ENCODE measurements at regions not wholly inside any gene's neighbourhood (a gene's known extent, or its start where the extent isn't known, plus 50 kb on each side); places are given as distances from the start of the nearest gene placed in this dataset.

- no peak overlapping the region for H2BK120ac ChIP-seq (replicated peaks; ENCODE audit: low read depth, low read length)
- no peaks in the 10 kb centered on the region for H3K79me1 ChIP-seq (ENCODE audit: low read depth, low read length)
- no peaks in the 10 kb centered on the region; a peak in 1 of 7 replicates for H3K4me1 ChIP-seq (replicated peaks in 1 of 4; ENCODE audit: control insufficient read depth in 3 of 4, insufficient read depth in 4 of 4, low read length in 3 of 4)
- H2BK20ac ChIP-seq (ENCODE audit: low read length) = 0 out of 2 replicates have a peak overlapping the region, but pooled peaks have one; percentile 13
- no peak overlapping the region for H3K4ac ChIP-seq (replicated peaks; ENCODE audit: insufficient read length, low read depth, low read length)
- H3K14ac ChIP-seq (ENCODE audit: insufficient read length) = no peak overlapping the region
- no peak overlapping the region for H3K4me2 ChIP-seq (ENCODE audit: insufficient read depth in 1 of 2, low read depth in 2 of 2, low read length in 2 of 2)
- H2BK12ac ChIP-seq (ENCODE audit: low read depth, low read length) = no peak overlapping the region
- no peak overlapping the region for H2AK5ac ChIP-seq (ENCODE audit: low read depth, low read length)
- 96% methylated on average over 2 of the region's 2 CpGs; no CpG with 5 or more reads in 1 of the 2 experiments for WGBS, 2 experiments (ENCODE audit: extremely low coverage in 1 of 2, insufficient coverage in 1 of 2, insufficient read length in 1 of 2, insufficient replicate concordance in 2 of 2, low coverage in 1 of 2, low lambda C conversion rate in 2 of 2, missing lambda C conversion rate in 1 of 2)
- H3K27me3 ChIP-seq (replicated peaks in 1 of 4; ENCODE audit: control insufficient read depth in 3 of 4, extremely low read depth in 1 of 4, insufficient read depth in 3 of 4, low read length in 3 of 4) = no peaks in the 10 kb centered on the region
- H4K91ac ChIP-seq (replicated peaks; ENCODE audit: insufficient read length, low read length) = no peak overlapping the region
- no peaks in the 10 kb centered on the region for H3K36me3 ChIP-seq (ENCODE audit: control insufficient read depth in 2 of 4, insufficient read depth in 4 of 4, low read length in 3 of 4)
- H2AFZ ChIP-seq (ENCODE audit: low read length) = no peak overlapping the region
- no peaks in the 10 kb centered on the region; the same call in 1 of the 2 replicates for H3K23me2 ChIP-seq (ENCODE audit: low read depth, low read length)
- no peak overlapping the region for H3K23ac ChIP-seq (ENCODE audit: insufficient read length)
- no peak overlapping the region for H3K27ac ChIP-seq (ENCODE audit: low read depth, low read length)
- CTCF ChIA-PET (ENCODE audit: partially characterized antibody) = no interaction called here
- no peak overlapping the region for H2BK5ac ChIP-seq (ENCODE audit: low read depth, low read length)
- no peaks in the 10 kb centered on the region for H3K9me3 ChIP-seq (ENCODE audit: insufficient read depth in 2 of 2, low read depth in 1 of 2, low read length in 1 of 2)
- DNase-seq (ENCODE audit: low read depth in 1 of 2, low spot score in 2 of 2) (no peak), FAIRE-seq (no peak)
- no peak overlapping the region for H2BK15ac ChIP-seq (ENCODE audit: low read length)
- no peak overlapping the region for H3K4me3 ChIP-seq (ENCODE audit: extremely low read depth in 1 of 4, insufficient read depth in 2 of 4, low read depth in 3 of 4, low read length in 4 of 4)
- POLR2A ChIA-PET (ENCODE audit: partially characterized antibody) = interaction anchor here (1.8 kb wide), 1 partner anchor 16 kb away, joined by 3 read pairs; no protein-coding TSS in a partner anchor
- H4K20me1 ChIP-seq (replicated peaks in 1 of 2; ENCODE audit: control insufficient read depth in 1 of 2, insufficient read depth in 2 of 2, low read length in 2 of 2) = no peaks in the 10 kb centered on the region
- H4K8ac ChIP-seq (ENCODE audit: extremely low read depth, insufficient read depth, low read length) = no peak overlapping the region
- H4K5ac ChIP-seq (ENCODE audit: insufficient read length, low read depth, low read length) = no peak overlapping the region
- H3K56ac ChIP-seq (replicated peaks; ENCODE audit: insufficient read length, low read depth, low read length) = no peak overlapping the region
- H3K18ac ChIP-seq (ENCODE audit: extremely low read depth, low read length) = no peak overlapping the region; the same call in 1 of the 2 replicates
- no peak overlapping the region for H3K9ac ChIP-seq (replicated peaks in 1 of 4; ENCODE audit: extremely low read depth in 1 of 4, low read depth in 3 of 4, low read length in 3 of 4)
- no peaks in the 10 kb centered on the region for H3K79me2 ChIP-seq (ENCODE audit: control insufficient read depth in 1 of 2, insufficient read depth in 2 of 2, low read length in 2 of 2)
- no peak for TF ChIP-seq MAX (IDR thresholded peaks at IDR 0.05)
- no peak for TF ChIP-seq CHD1 (IDR thresholded peaks at IDR 0.05; ENCODE audit: low read depth, low read length)
- no peak for TF ChIP-seq TAF1 (IDR thresholded peaks at IDR 0.05; ENCODE audit: low read depth, low read length)
- no peak for TF ChIP-seq CBX8 (IDR thresholded peaks at IDR 0.05; ENCODE audit: borderline replicate concordance, low read depth, low read length)
- no peak for TF ChIP-seq POLR2AphosphoS5 (IDR thresholded peaks at IDR 0.05; ENCODE audit: low read depth, low read length)
- no peak for TF ChIP-seq ATF3 (IDR thresholded peaks at IDR 0.05; ENCODE audit: insufficient read depth, low read depth, low read length)
- no peak for TF ChIP-seq MAFK (IDR thresholded peaks at IDR 0.05; ENCODE audit: low read depth, low read length)
- TF ChIP-seq CREB1 (IDR thresholded peaks at IDR 0.05) = no peak
- TF ChIP-seq KDM1A (IDR thresholded peaks at IDR 0.05; ENCODE audit: borderline replicate concordance, low read length) = no peak
- no peak for TF ChIP-seq GABPA (IDR thresholded peaks at IDR 0.05; ENCODE audit: borderline replicate concordance, insufficient read depth, low read length)
- no peak for TF ChIP-seq NRF1 (IDR thresholded peaks at IDR 0.05; ENCODE audit: low read depth, low read length)
- no peak for TF ChIP-seq SAP30 (IDR thresholded peaks at IDR 0.05; ENCODE audit: insufficient read depth, insufficient replicate concordance, low read length)
- no peak for TF ChIP-seq TAF7 (optimal IDR thresholded peaks at IDR 0.05; ENCODE audit: borderline replicate concordance, low read depth, low read length)
- TF ChIP-seq RFX5 (IDR thresholded peaks at IDR 0.05; ENCODE audit: borderline replicate concordance, low read depth, low read length) = no peak
Measured at GRCh38 chr6:19757036-19757435, 80.1 kb upstream of the ID4 start.

All from H1 (cell line).